WTC11 (cell line): ENCODE measurements at regions not wholly inside any gene's neighbourhood (a gene's known extent, or its start where the extent isn't known, plus 50 kb on each side); places are given as distances from the start of the nearest gene placed in this dataset.

Experiments
- ETV6 ChIP-seq: sonication (generic); formaldehyde crosslinking; IDR thresholded peaks from 2 replicates; pipeline ENCODE4 v1.8.1; 2022; ENCODE audit warnings: mild to moderate bottlenecking, missing genetic modification reagents
- FOXK1 ChIP-seq: sonication (generic); formaldehyde crosslinking; IDR thresholded peaks from 2 replicates; pipeline ENCODE4 v1.8.0; 2022; ENCODE audit warnings: mild to moderate bottlenecking, moderate library complexity, missing genetic modification reagents
- GRHL2 ChIP-seq: fragments of 250-450 bp; sonication (Bioruptor Pico); IDR thresholded peaks from 2 replicates; pipeline ENCODE4 v1.8.0; 2022; ENCODE audit warnings: mild to moderate bottlenecking, moderate library complexity; ENCODE audit not compliant: insufficient replicate concordance, severe bottlenecking
- NFYB ChIP-seq: sonication (generic); formaldehyde crosslinking; conservative IDR thresholded peaks from 2 replicates; pipeline ENCODE4 v1.8.0; 2022; ENCODE audit warnings: low read depth, missing genetic modification reagents
- NR1H2 ChIP-seq: sonication (generic); formaldehyde crosslinking; IDR thresholded peaks from 2 replicates; pipeline ENCODE4 v1.9.0; 2021; ENCODE audit warnings: mild to moderate bottlenecking, moderate library complexity, missing genetic modification reagents
- NR3C1 ChIP-seq: sonication (generic); formaldehyde crosslinking; conservative IDR thresholded peaks from 2 replicates; pipeline ENCODE4 v1.8.1; 2023; ENCODE audit warnings: low read depth, mild to moderate bottlenecking, missing genetic modification reagents
- RORB ChIP-seq: fragments of 250-450 bp; sonication (Bioruptor Pico); IDR thresholded peaks from 2 replicates; pipeline ENCODE4 v1.9.0; 2021; ENCODE audit warnings: mild to moderate bottlenecking
- TEAD4 ChIP-seq: sonication (generic); formaldehyde crosslinking; IDR thresholded peaks from 2 replicates; pipeline ENCODE4 v1.8.0; 2022; ENCODE audit warnings: mild to moderate bottlenecking, missing genetic modification reagents
- ZNF219 ChIP-seq: sonication (generic); formaldehyde crosslinking; IDR thresholded peaks from 2 replicates; pipeline ENCODE4 v1.8.0; 2023; ENCODE audit warnings: missing genetic modification reagents, mild to moderate bottlenecking, borderline replicate concordance
- TF ChIP-seq, protein P1 (sequence below): fragments of 200-600 bp; IDR thresholded peaks from 2 replicates; pipeline ENCODE4 v1.8.0; 2022; ENCODE audit warnings: antibody characterized with exemption
- TF ChIP-seq, protein P2 (sequence below): sonication (generic); formaldehyde crosslinking; IDR thresholded peaks from 2 replicates; pipeline ENCODE4 v1.8.0; 2023; ENCODE audit warnings: missing genetic modification reagents
- TF ChIP-seq, protein P3 (sequence below): sonication (generic); formaldehyde crosslinking; IDR thresholded peaks from 2 replicates; pipeline ENCODE4 v1.8.0; 2022; ENCODE audit warnings: missing genetic modification reagents
- TF ChIP-seq, protein P4 (sequence below): sonication (generic); formaldehyde crosslinking; IDR thresholded peaks from 2 replicates; pipeline ENCODE4 v1.8.1; 2022; ENCODE audit warnings: low read depth, mild to moderate bottlenecking, moderate library complexity, missing genetic modification reagents, borderline replicate concordance

DNA sequence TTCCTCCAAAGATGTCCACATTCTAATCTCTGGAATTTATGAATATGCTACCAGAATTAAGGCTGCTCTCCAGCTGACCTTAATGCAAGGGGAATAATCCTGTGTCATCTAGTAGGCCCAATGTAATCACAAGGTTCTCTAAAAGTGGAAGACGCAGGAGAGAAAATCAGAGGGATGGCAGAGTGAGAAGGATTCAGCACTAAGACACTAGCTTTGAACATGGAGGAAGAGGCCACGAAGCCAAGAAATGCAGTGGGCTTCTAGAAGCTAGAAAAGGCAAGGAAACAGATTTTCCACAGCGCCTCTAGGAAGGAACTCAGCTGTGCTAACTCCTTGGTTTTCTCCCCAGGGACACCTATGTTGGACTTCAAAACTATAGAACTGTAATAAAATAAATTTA lies 240.7 kb upstream of the TRAM1L1 start:
- TF ChIP-seq, protein P1, sequence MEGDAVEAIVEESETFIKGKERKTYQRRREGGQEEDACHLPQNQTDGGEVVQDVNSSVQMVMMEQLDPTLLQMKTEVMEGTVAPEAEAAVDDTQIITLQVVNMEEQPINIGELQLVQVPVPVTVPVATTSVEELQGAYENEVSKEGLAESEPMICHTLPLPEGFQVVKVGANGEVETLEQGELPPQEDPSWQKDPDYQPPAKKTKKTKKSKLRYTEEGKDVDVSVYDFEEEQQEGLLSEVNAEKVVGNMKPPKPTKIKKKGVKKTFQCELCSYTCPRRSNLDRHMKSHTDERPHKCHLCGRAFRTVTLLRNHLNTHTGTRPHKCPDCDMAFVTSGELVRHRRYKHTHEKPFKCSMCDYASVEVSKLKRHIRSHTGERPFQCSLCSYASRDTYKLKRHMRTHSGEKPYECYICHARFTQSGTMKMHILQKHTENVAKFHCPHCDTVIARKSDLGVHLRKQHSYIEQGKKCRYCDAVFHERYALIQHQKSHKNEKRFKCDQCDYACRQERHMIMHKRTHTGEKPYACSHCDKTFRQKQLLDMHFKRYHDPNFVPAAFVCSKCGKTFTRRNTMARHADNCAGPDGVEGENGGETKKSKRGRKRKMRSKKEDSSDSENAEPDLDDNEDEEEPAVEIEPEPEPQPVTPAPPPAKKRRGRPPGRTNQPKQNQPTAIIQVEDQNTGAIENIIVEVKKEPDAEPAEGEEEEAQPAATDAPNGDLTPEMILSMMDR: no peak
- TF ChIP-seq ZNF219 (CRISPR knock-in tag): no peak
- TF ChIP-seq, protein P2, sequence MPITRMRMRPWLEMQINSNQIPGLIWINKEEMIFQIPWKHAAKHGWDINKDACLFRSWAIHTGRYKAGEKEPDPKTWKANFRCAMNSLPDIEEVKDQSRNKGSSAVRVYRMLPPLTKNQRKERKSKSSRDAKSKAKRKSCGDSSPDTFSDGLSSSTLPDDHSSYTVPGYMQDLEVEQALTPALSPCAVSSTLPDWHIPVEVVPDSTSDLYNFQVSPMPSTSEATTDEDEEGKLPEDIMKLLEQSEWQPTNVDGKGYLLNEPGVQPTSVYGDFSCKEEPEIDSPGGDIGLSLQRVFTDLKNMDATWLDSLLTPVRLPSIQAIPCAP: no peak
- no peak for TF ChIP-seq ETV6 (CRISPR knock-in tag)
- TF ChIP-seq NFYB (CRISPR knock-in tag): no peak
- TF ChIP-seq, protein P3, sequence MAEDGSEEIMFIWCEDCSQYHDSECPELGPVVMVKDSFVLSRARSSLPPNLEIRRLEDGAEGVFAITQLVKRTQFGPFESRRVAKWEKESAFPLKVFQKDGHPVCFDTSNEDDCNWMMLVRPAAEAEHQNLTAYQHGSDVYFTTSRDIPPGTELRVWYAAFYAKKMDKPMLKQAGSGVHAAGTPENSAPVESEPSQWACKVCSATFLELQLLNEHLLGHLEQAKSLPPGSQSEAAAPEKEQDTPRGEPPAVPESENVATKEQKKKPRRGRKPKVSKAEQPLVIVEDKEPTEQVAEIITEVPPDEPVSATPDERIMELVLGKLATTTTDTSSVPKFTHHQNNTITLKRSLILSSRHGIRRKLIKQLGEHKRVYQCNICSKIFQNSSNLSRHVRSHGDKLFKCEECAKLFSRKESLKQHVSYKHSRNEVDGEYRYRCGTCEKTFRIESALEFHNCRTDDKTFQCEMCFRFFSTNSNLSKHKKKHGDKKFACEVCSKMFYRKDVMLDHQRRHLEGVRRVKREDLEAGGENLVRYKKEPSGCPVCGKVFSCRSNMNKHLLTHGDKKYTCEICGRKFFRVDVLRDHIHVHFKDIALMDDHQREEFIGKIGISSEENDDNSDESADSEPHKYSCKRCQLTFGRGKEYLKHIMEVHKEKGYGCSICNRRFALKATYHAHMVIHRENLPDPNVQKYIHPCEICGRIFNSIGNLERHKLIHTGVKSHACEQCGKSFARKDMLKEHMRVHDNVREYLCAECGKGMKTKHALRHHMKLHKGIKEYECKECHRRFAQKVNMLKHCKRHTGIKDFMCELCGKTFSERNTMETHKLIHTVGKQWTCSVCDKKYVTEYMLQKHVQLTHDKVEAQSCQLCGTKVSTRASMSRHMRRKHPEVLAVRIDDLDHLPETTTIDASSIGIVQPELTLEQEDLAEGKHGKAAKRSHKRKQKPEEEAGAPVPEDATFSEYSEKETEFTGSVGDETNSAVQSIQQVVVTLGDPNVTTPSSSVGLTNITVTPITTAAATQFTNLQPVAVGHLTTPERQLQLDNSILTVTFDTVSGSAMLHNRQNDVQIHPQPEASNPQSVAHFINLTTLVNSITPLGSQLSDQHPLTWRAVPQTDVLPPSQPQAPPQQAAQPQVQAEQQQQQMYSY: no peak
- no peak for TF ChIP-seq NR1H2 (CRISPR knock-in tag)
- TF ChIP-seq RORB (CRISPR knock-in tag): no peak
- no peak for TF ChIP-seq TEAD4 (CRISPR knock-in tag)
- TF ChIP-seq, protein P4, sequence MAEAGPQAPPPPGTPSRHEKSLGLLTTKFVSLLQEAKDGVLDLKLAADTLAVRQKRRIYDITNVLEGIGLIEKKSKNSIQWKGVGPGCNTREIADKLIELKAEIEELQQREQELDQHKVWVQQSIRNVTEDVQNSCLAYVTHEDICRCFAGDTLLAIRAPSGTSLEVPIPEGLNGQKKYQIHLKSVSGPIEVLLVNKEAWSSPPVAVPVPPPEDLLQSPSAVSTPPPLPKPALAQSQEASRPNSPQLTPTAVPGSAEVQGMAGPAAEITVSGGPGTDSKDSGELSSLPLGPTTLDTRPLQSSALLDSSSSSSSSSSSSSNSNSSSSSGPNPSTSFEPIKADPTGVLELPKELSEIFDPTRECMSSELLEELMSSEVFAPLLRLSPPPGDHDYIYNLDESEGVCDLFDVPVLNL: no peak
- TF ChIP-seq GRHL2 (CRISPR knock-in tag): no peak
- TF ChIP-seq NR3C1 (CRISPR knock-in tag): no peak
- no peak for TF ChIP-seq FOXK1 (CRISPR knock-in tag)
